IMR-90 (cell line): ENCODE measurements at regions not wholly inside any gene's neighbourhood (a gene's known extent, or its start where the extent isn't known, plus 50 kb on each side); places are given as distances from the start of the nearest gene placed in this dataset.

Source experiments
- ATAC-seq: fragments of 200-7000 bp; cut with Tn5 transposase; 2 replicates; pipeline ENCODE4 v1.9.1; 2020; ENCODE audit warnings: low read depth, mild to moderate bottlenecking, moderate library complexity
- BruUV-seq: library from RNA; stranded (reverse); fragments of 400-500 nt; replicated peaks from 2 replicates; lab custom pipeline; 2021; lab: Mats Ljungman, UMichigan
- CTCF ChIA-PET: fragments of 300-600 bp; formaldehyde crosslinking; extraction: SDS; loops from one replicate; lab custom pipeline; 2021; ENCODE audit warnings: antibody characterized with exemption; lab: Yijun Ruan, JAX
- POLR2A ChIA-PET: fragments of 300-600 bp; sonication (Branson Sonifier 250); formaldehyde crosslinking; loops from one replicate; lab custom pipeline; 2022; ENCODE audit warnings: antibody characterized with exemption; ENCODE audit not compliant: unreplicated experiment; lab: Charles Lee
- DNase-seq: peaks from one replicate; pipeline ENCODE4 v3.0.0; 2013
- H2AFZ ChIP-seq: replicated peaks from 2 replicates; pipeline ENCODE3; 2013; ENCODE audit warnings: low read length, mild to moderate bottlenecking; ENCODE audit not compliant: poor library complexity
- H2AK5ac ChIP-seq: 2 replicates; pipeline ENCODE4 v1.6.1; 2013; ENCODE audit warnings: low read depth, low read length, inconsistent platforms
- H2AK9ac ChIP-seq: replicated peaks from 2 replicates; pipeline ENCODE3; 2013; ENCODE audit warnings: mild to moderate bottlenecking, low read depth, low read length, moderate library complexity; ENCODE audit not compliant: poor library complexity
- H2BK120ac ChIP-seq: 2 replicates; pipeline ENCODE4 v1.6.1; 2013; ENCODE audit warnings: low read depth, low read length, inconsistent platforms
- H2BK15ac ChIP-seq: 3 replicates; pipeline ENCODE4 v1.6.1; 2013; ENCODE audit warnings: low read depth, low read length, inconsistent platforms
- H2BK20ac ChIP-seq: 2 replicates; pipeline ENCODE4 v1.6.1; 2013; ENCODE audit warnings: low read depth, mild to moderate bottlenecking, inconsistent platforms, low read length, moderate library complexity
- H2BK5ac ChIP-seq: 2 replicates; pipeline ENCODE4 v1.6.1; 2013; ENCODE audit warnings: mild to moderate bottlenecking, low read depth, low read length, inconsistent platforms; ENCODE audit not compliant: poor library complexity, severe bottlenecking
- H3K14ac ChIP-seq: replicated peaks from 2 replicates; pipeline ENCODE4 v1.6.1; 2013; ENCODE audit warnings: low read depth, low read length, inconsistent platforms
- H3K18ac ChIP-seq: 2 replicates; pipeline ENCODE4 v1.6.1; 2013; ENCODE audit warnings: low read depth, low read length, control low read depth
- H3K23ac ChIP-seq: 2 replicates; pipeline ENCODE4 v1.6.1; 2013; ENCODE audit warnings: low read depth, low read length, inconsistent platforms
- H3K27ac ChIP-seq: 2 replicates; pipeline ENCODE4 v1.5.1; 2013; ENCODE audit warnings: mild to moderate bottlenecking, control low read depth, low read length; ENCODE audit not compliant: insufficient read depth
- H3K27me3 ChIP-seq: 2 replicates; pipeline ENCODE4 v1.6.1; 2013; ENCODE audit warnings: low read length; ENCODE audit not compliant: control insufficient read depth, insufficient read depth
- H3K36me3 ChIP-seq: 2 replicates; pipeline ENCODE4 v1.6.1; 2013; ENCODE audit warnings: low read length, mixed read lengths; ENCODE audit not compliant: control insufficient read depth, insufficient read depth
- H3K4ac ChIP-seq: 2 replicates; pipeline ENCODE4 v1.6.1; 2013; ENCODE audit warnings: low read depth, low read length, inconsistent platforms
- H3K4me1 ChIP-seq: 2 replicates; pipeline ENCODE4 v1.6.1; 2013; ENCODE audit warnings: low read length, mixed read lengths; ENCODE audit not compliant: control insufficient read depth, insufficient read depth
- H3K4me2 ChIP-seq: 2 replicates; pipeline ENCODE4 v1.6.1; 2013; ENCODE audit warnings: low read depth, mild to moderate bottlenecking, control low read depth, low read length, moderate library complexity
- H3K4me3 ChIP-seq: 2 replicates; pipeline ENCODE4 v1.5.1; 2013; ENCODE audit warnings: low read depth, mild to moderate bottlenecking, control low read depth, low read length, moderate library complexity; ENCODE audit not compliant: insufficient read depth
- H3K56ac ChIP-seq: 2 replicates; pipeline ENCODE4 v1.6.1; 2013; ENCODE audit warnings: low read length, inconsistent platforms; ENCODE audit not compliant: insufficient read depth; ENCODE audit errors: extremely low read depth
- H3K79me1 ChIP-seq, 2 experiments: 2 replicates each; pipeline ENCODE4 v1.6.1; 2013; ENCODE audit warnings: low read length in 2 of 2, inconsistent platforms in 1 of 2, low read depth in 1 of 2
- H3K9ac ChIP-seq: 2 replicates; pipeline ENCODE4 v1.6.1; 2013; ENCODE audit warnings: low read depth, low read length, control low read depth
- H3K9me1 ChIP-seq: 2 replicates; pipeline ENCODE4 v1.6.1; 2013; ENCODE audit warnings: low read length, inconsistent platforms; ENCODE audit not compliant: insufficient read depth
- H3K9me3 ChIP-seq: 2 replicates; pipeline ENCODE4 v1.6.1; 2013; ENCODE audit warnings: low read length; ENCODE audit not compliant: control insufficient read depth, insufficient read depth
- H4K20me1 ChIP-seq: 2 replicates; pipeline ENCODE4 v1.6.1; 2013; ENCODE audit warnings: low read length, inconsistent platforms; ENCODE audit not compliant: insufficient read depth
- H4K5ac ChIP-seq: 2 replicates; pipeline ENCODE4 v1.6.1; 2013; ENCODE audit warnings: mild to moderate bottlenecking, low read depth, low read length, control low read depth
- H4K8ac ChIP-seq, 2 experiments: 2 replicates each; pipeline ENCODE4 v1.6.1; 2013; ENCODE audit warnings: low read depth in 2 of 2, low read length in 2 of 2, control low read depth in 1 of 2, inconsistent platforms in 1 of 2
- H4K91ac ChIP-seq: 2 replicates; pipeline ENCODE4 v1.6.1; 2013; ENCODE audit warnings: low read depth, low read length, inconsistent platforms; ENCODE audit not compliant: insufficient read depth
- BHLHE40 ChIP-seq: fragments of 150-350 bp; IDR thresholded peaks from 2 replicates; pipeline ENCODE4 v1.6.1; 2016; ENCODE audit warnings: mild to moderate bottlenecking, low read depth, low read length
- CEBPB ChIP-seq: IDR thresholded peaks from 2 replicates; pipeline ENCODE4 v1.6.1; 2012; ENCODE audit warnings: low read depth, low read length, improper control_type of control experiment
- CHD1 ChIP-seq: IDR thresholded peaks from 2 replicates; pipeline ENCODE4 v1.6.1; 2012; ENCODE audit warnings: low read depth, low read length, improper control_type of control experiment
- CTCF ChIP-seq: conservative IDR thresholded peaks from 2 replicates; pipeline ENCODE4 v1.5.1; 2012; ENCODE audit warnings: mild to moderate bottlenecking, low read depth, low read length, improper control_type of control experiment
- ELK1 ChIP-seq: fragments of 150-350 bp; IDR thresholded peaks from 2 replicates; pipeline ENCODE4 v1.6.1; 2016; ENCODE audit warnings: low read depth, mild to moderate bottlenecking, low read length, moderate library complexity, borderline replicate concordance
- FOS ChIP-seq: fragments of 150-350 bp; IDR thresholded peaks from 2 replicates; pipeline ENCODE4 v1.6.1; 2016; ENCODE audit warnings: low read depth, low read length
- MAFK ChIP-seq: IDR thresholded peaks from 2 replicates; pipeline ENCODE4 v1.6.1; 2012; ENCODE audit warnings: low read depth, low read length, improper control_type of control experiment
- MAZ ChIP-seq: IDR thresholded peaks from 2 replicates; pipeline ENCODE4 v1.6.1; 2012; ENCODE audit warnings: low read depth, mild to moderate bottlenecking, low read length, improper control_type of control experiment, moderate library complexity, borderline replicate concordance
- MXI1 ChIP-seq: IDR thresholded peaks from 2 replicates; pipeline ENCODE4 v1.6.1; 2012; ENCODE audit warnings: low read depth, mild to moderate bottlenecking, low read length, moderate library complexity, borderline replicate concordance
- NFE2L2 ChIP-seq: fragments of 150-350 bp; IDR thresholded peaks from 2 replicates; pipeline ENCODE4 v1.6.1; 2016; ENCODE audit warnings: low read depth, mild to moderate bottlenecking, low read length
- POLR2A ChIP-seq: IDR thresholded peaks from 2 replicates; pipeline ENCODE4 v1.6.1; 2012; ENCODE audit warnings: mild to moderate bottlenecking, low read depth, low read length
- RAD21 ChIP-seq: IDR thresholded peaks from 2 replicates; pipeline ENCODE4 v1.6.1; 2012; ENCODE audit warnings: low read length, improper control_type of control experiment
- RCOR1 ChIP-seq: IDR thresholded peaks from 2 replicates; pipeline ENCODE4 v1.6.1; 2012; ENCODE audit warnings: mild to moderate bottlenecking, low read length, improper control_type of control experiment; ENCODE audit not compliant: insufficient replicate concordance
- RFX5 ChIP-seq: IDR thresholded peaks from 2 replicates; pipeline ENCODE4 v1.8.0; 2012; ENCODE audit warnings: low read depth, mild to moderate bottlenecking, low read length, moderate library complexity
- SMC3 ChIP-seq: fragments of 150-350 bp; IDR thresholded peaks from 2 replicates; pipeline ENCODE4 v1.6.1; 2016; ENCODE audit warnings: low read depth, mild to moderate bottlenecking, antibody characterized with exemption, low read length, moderate library complexity
- USF2 ChIP-seq: fragments of 150-350 bp; IDR thresholded peaks from 2 replicates; pipeline ENCODE4 v1.6.1; 2017; ENCODE audit warnings: mild to moderate bottlenecking, antibody characterized with exemption, low read length, low read depth
- WGBS, 2 experiments: methylation state at CpG; one replicate each; pipeline versions ENCODE4 v1.1.5 to v1.1.7; 2013; ENCODE audit warnings: missing lambda C conversion rate in 2 of 2; ENCODE audit not compliant: insufficient read length in 1 of 2; ENCODE audit errors: extremely low coverage in 2 of 2; 5-methylcytosine and 5-hydroxymethylcytosine counted together
- dilution Hi-C: fragments of 300-500 bp; cut with HindIII; formaldehyde crosslinking; loops from one replicate; pipeline ENCODE4 v1.14.3; 2018; ENCODE audit warnings: low sequenced_read_pairs; ENCODE audit not compliant: unreplicated experiment
- in situ Hi-C: fragments of 300-500 bp; cut with MboI; formaldehyde crosslinking; loops from 3 replicates; pipeline ENCODE4 v1.14.3; 2019; ENCODE audit warnings: low sequenced_read_pairs, inconsistent platforms, mixed read lengths
- intact Hi-C: fragments of 100-400 bp; cut with micrococcal nuclease; formaldehyde crosslinking; loops from 2 replicates; pipeline ENCODE4 v1.10.0; 2022

GRCh38 chr11:109046284-109046992 is 375.6 kb upstream of the C11orf87 start:
- intact Hi-C loops (no loop called here), in situ Hi-C loops (no loop called here), dilution Hi-C loops (no loop called here)
- H4K20me1 ChIP-seq = no peaks in the 10 kb centered on the region
- no peak overlapping the region for H3K4ac ChIP-seq
- H3K27ac ChIP-seq = no peak overlapping the region
- H3K4me3 ChIP-seq = no peak overlapping the region
- no CpG with 5 or more reads among the region's 11 CpGs for WGBS, 2 experiments
- H3K14ac ChIP-seq = no peak overlapping the region
- no peak overlapping the region for H2BK20ac ChIP-seq
- no peaks in the 10 kb centered on the region for H3K27me3 ChIP-seq
- no peaks in the 10 kb centered on the region for H3K79me1 ChIP-seq
- no peak overlapping the region for H2AFZ ChIP-seq
- DNase-seq = no peak
- H3K36me3 ChIP-seq = no peaks in the 10 kb centered on the region
- BruUV-seq = no TSS peak
- TF ChIP-seq CTCF (no peak), SMC3 (no peak), CEBPB (no peak), MAFK (no peak), USF2 (no peak), RFX5 (no peak), CHD1 (no peak), ELK1 (no peak), MXI1 (no peak), FOS (no peak), MAZ (no peak), RCOR1 (no peak), POLR2A (no peak), BHLHE40 (no peak), RAD21 (no peak), NFE2L2 (no peak)
- H3K9me1 ChIP-seq = no peaks in the 10 kb centered on the region
- ATAC-seq = no peak
- H3K23ac ChIP-seq = no peak overlapping the region
- no peak overlapping the region for H3K4me2 ChIP-seq
- no peak overlapping the region for H4K91ac ChIP-seq
- H2AK9ac ChIP-seq = no peak overlapping the region
- H3K9ac ChIP-seq = no peak overlapping the region
- CTCF ChIA-PET = no interaction called here
- no peak overlapping the region for H2BK120ac ChIP-seq
- H3K18ac ChIP-seq = no peak overlapping the region
- no peak overlapping the region for H2BK5ac ChIP-seq
- H4K8ac ChIP-seq = no peak overlapping the region
- no peak overlapping the region for H3K56ac ChIP-seq
- H3K4me1 ChIP-seq = no peaks in the 10 kb centered on the region
- no peak overlapping the region for H4K5ac ChIP-seq
- H2BK15ac ChIP-seq = no peak overlapping the region
- POLR2A ChIA-PET = no interaction called here
- H3K9me3 ChIP-seq = no peaks in the 10 kb centered on the region
- no peak overlapping the region for H2AK5ac ChIP-seq
